ENCODE measurements at regions not wholly inside any gene's neighbourhood (a gene's known extent, or its start where the extent isn't known, plus 50 kb on each side); places are given as distances from the start of the nearest gene placed in this dataset.

GRCh38 chr7:26005683-26006410 lies 146.2 kb upstream of the NFE2L3 start:
- TF ChIP-seq POLR2A (IDR thresholded peaks at IDR 0.05): no peak
- TF ChIP-seq CTCF (IDR thresholded peaks at IDR 0.05): no peak
- no peak overlapping the region for H3K27ac ChIP-seq

GRCh38 chr7:26006426-26006825 lies 145.6 kb upstream of the NFE2L3 start:
- Histone ChIP-seq H3K9me3 (no peaks in the 10 kb centered on the region), H3K27me3 (no peaks in the 10 kb centered on the region), H3K4me1 (no peaks in the 10 kb centered on the region), H3K4me3 (no peak overlapping the region), H3K36me3 (no peaks in the 10 kb centered on the region), H3K27ac (no peak overlapping the region)
- TF ChIP-seq POLR2A (IDR thresholded peaks at IDR 0.05) (no peak), CTCF (IDR thresholded peaks at IDR 0.05) (no peak)
- ATAC-seq (peak; percentile 37 to 54 (median 45)), DNase-seq (no peak)
- intact Hi-C loops (cut with DNase I): no loop called here
- 56% methylated on average over 2 of the region's 4 CpGs for WGBS (ENCODE audit: insufficient coverage, low coverage, low lambda C conversion rate, missing lambda C conversion rate)

More at GRCh38 chr7:26005683-26006410, 146.2 kb upstream of the NFE2L3 start:
- no peak for ATAC-seq
- H3K27me3 ChIP-seq: no peaks in the 10 kb centered on the region
- H3K4me3 ChIP-seq: no peak overlapping the region
- H3K4me1 ChIP-seq: no peaks in the 10 kb centered on the region
- no peak for DNase-seq
- no peaks in the 10 kb centered on the region for H3K9me3 ChIP-seq
- WGBS (ENCODE audit: insufficient coverage, low coverage, low lambda C conversion rate, missing lambda C conversion rate): 56% methylated on average over 11 of the region's 12 CpGs
- intact Hi-C loops (cut with DNase I): no loop called here
- no peaks in the 10 kb centered on the region for H3K36me3 ChIP-seq

- TF ChIP-seq CTCF (IDR thresholded peaks at IDR 0.05) (no peak), POLR2A (IDR thresholded peaks at IDR 0.05) (no peak)
- no peaks in the 10 kb centered on the region for H3K4me1 ChIP-seq
- no peak overlapping the region for H3K4me3 ChIP-seq
- 61% methylated on average over 2 of the region's 2 CpGs for WGBS (ENCODE audit: insufficient coverage, low coverage, low lambda C conversion rate, missing lambda C conversion rate)
- no peaks in the 10 kb centered on the region for H3K27me3 ChIP-seq
- DNase-seq (no peak), ATAC-seq (no peak)
- no peak overlapping the region for H3K27ac ChIP-seq
- intact Hi-C loops (cut with DNase I): no loop called here
- H3K9me3 ChIP-seq: no peaks in the 10 kb centered on the region
- no peaks in the 10 kb centered on the region for H3K36me3 ChIP-seq
These were observed 144.5 kb upstream of the NFE2L3 start for GRCh38 chr7:26007510-26007909.

- ATAC-seq (no peak), DNase-seq (no peak)
- 40% methylated on average over 1 of the region's 5 CpGs for WGBS (ENCODE audit: insufficient coverage, low coverage, low lambda C conversion rate, missing lambda C conversion rate)
- no peak for TF ChIP-seq POLR2A (IDR thresholded peaks at IDR 0.05)
- TF ChIP-seq CTCF (IDR thresholded peaks at IDR 0.05): no peak
- intact Hi-C loops (cut with DNase I): no loop called here
- no peaks in the 10 kb centered on the region for H3K9me3 ChIP-seq
- H3K27me3 ChIP-seq: no peaks in the 10 kb centered on the region
- no peak overlapping the region for H3K27ac ChIP-seq
- no peaks in the 10 kb centered on the region for H3K36me3 ChIP-seq
- no peaks in the 10 kb centered on the region for H3K4me1 ChIP-seq
- no peak overlapping the region for H3K4me3 ChIP-seq
These were observed 143.6 kb upstream of the NFE2L3 start for GRCh38 chr7:26008428-26008827.
